ENCODE measurements at regions not wholly inside any gene's neighbourhood (a gene's known extent, or its start where the extent isn't known, plus 50 kb on each side); places are given as distances from the start of the nearest gene placed in this dataset.

DNA sequence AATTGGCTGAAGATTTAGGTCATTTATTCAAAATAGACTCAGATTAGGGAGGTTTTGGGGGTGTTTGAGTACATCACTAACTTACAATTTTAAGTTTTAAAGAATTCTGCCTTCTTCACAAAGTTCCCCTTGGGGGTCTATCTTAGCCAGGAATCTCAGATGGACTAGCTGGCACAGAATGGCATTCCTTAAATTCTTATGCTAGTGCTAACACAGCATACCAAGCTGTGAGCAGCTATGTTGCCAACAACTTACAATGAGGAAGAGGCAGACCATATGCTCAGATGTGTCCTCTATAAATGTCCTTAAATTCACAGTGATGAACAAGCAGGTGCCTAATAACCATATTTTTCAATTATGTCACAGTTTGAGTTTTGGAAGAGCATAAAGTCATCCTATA is 60.9 kb upstream of the NPHP3 start:
- Histone ChIP-seq H3K4me1 (ENCODE audit: control insufficient read depth in 1 of 2, insufficient read depth in 2 of 2, low read length in 2 of 2) (peaks cover 0 to 5% of the 10 kb centered on the region in 2 donors), H3K36me3 (ENCODE audit: control insufficient read depth in 1 of 2, insufficient read depth in 2 of 2, low read length in 1 of 2) (no peaks in the 10 kb centered on the region), H3K27me3 (ENCODE audit: control insufficient read depth in 1 of 2, insufficient read depth in 2 of 2, low read length in 1 of 2) (no peaks in the 10 kb centered on the region), H3K4me3 (ENCODE audit: low read length in 2 of 2) (no peak overlapping the region), H3K27ac (ENCODE audit: low read depth in 1 of 2, low read length in 2 of 2) (no peak overlapping the region), H3K9me3 (ENCODE audit: control insufficient read depth, low read length) (no peaks in the 10 kb centered on the region)
- ATAC-seq (ENCODE audit: low FRiP score) (no peak), DNase-seq (no peak)
- intact Hi-C loops (cut with DNase I), result no loop called here

DNA sequence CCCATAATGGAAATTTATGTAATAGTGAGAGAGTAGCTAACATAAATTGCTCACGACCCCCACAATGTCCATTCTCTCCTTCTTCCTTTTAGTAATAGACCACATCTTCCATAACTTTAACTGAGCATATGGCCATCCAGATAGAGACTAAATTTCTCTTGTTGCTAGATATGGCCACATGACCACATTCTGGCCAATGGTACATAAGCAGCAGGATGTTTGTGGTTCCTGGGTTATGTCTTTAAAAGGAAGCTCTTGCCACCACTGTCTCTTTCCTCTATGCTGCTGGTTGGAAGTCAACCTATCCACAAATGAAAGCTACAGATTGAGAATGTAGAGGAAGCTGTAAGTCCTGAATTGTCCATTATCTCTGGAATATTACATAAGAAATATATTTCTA is 59.7 kb upstream of the NPHP3 start:
- H3K27ac ChIP-seq (ENCODE audit: low read depth in 1 of 2, low read length in 2 of 2), result no peak overlapping the region
- H3K27me3 ChIP-seq (ENCODE audit: control insufficient read depth in 1 of 2, insufficient read depth in 2 of 2, low read length in 1 of 2), result no peaks in the 10 kb centered on the region
- no peak for ATAC-seq (ENCODE audit: low FRiP score)
- no peaks in the 10 kb centered on the region for H3K9me3 ChIP-seq (ENCODE audit: control insufficient read depth, low read length)
- intact Hi-C loops (cut with DNase I), result no loop called here
- DNase-seq, result no peak
- WGBS, 2 donors, result 90 to 95% methylated on average over 1 of the region's 1 CpG
- H3K4me1 ChIP-seq (ENCODE audit: control insufficient read depth in 1 of 2, insufficient read depth in 2 of 2, low read length in 2 of 2), result no peaks in the 10 kb centered on the region
- no peaks in the 10 kb centered on the region for H3K36me3 ChIP-seq (ENCODE audit: control insufficient read depth in 1 of 2, insufficient read depth in 2 of 2, low read length in 1 of 2)
- no peak overlapping the region for H3K4me3 ChIP-seq (ENCODE audit: low read length in 2 of 2)

DNA sequence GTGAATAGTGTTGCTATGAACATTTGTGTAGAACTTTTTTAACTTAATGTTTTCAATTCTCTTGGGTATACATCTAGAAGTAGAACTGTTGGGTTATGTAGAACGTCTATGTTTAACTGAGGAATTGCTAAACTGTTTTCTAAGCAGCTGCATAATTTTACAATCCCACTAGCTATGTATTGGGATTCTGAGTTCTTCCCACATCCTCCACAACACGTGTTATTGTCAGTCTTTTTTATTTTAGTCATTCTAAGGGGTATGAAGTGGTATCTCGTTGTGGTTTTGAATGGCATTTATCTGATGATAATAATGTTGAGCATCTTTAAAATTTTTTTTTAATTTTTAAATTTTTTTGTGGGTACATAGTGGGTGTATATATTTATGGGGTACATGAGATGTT is 55.0 kb upstream of the NPHP3 start:
- Histone ChIP-seq H3K36me3 (ENCODE audit: control insufficient read depth in 1 of 2, insufficient read depth in 2 of 2, low read length in 1 of 2) (no peaks in the 10 kb centered on the region), H3K27me3 (ENCODE audit: control insufficient read depth in 1 of 2, insufficient read depth in 2 of 2, low read length in 1 of 2) (no peaks in the 10 kb centered on the region), H3K9me3 (ENCODE audit: control insufficient read depth, low read length) (no peaks in the 10 kb centered on the region), H3K4me3 (ENCODE audit: low read length in 2 of 2) (no peak overlapping the region), H3K4me1 (ENCODE audit: control insufficient read depth in 1 of 2, insufficient read depth in 2 of 2, low read length in 2 of 2) (no peaks in the 10 kb centered on the region), H3K27ac (ENCODE audit: low read depth in 1 of 2, low read length in 2 of 2) (no peak overlapping the region)
- 74 to 82% methylated on average over 3 of the region's 3 CpGs for WGBS, 2 donors
- intact Hi-C loops (cut with DNase I), result no loop called here
- no peak for DNase-seq
- ATAC-seq (ENCODE audit: low FRiP score), result no peak

DNA sequence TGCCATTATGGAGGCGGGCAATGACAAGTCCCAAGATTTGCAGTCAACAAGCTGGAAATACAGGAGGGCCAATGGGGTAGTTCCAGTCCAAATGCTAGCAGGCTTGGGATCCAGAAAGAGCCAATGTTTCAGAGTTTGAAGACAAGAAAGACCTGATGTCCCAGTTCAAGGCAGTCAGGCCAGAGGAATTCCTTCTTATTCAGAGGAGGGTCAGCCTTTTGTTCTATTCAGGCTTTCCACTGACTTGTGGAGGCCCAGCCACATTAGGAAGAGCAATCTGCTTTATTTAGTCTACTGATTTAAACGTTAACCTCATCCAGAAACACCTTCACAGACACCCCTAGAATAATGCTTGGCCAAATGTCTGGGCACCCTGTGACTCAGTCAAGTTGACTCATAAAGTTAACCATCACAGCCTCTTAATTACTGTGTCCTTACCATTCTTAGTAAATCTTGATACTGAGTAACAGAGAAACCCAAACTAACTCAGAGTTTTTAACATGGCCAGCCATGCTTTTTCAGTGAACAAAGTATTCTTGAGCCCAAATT is 50.9 kb upstream of the NPHP3 start:
- intact Hi-C loops (cut with DNase I), result no loop called here
- Histone ChIP-seq H3K36me3 (ENCODE audit: control insufficient read depth in 1 of 2, insufficient read depth in 2 of 2, low read length in 1 of 2) (no peaks in the 10 kb centered on the region), H3K27me3 (ENCODE audit: control insufficient read depth in 1 of 2, insufficient read depth in 2 of 2, low read length in 1 of 2) (no peaks in the 10 kb centered on the region), H3K4me3 (ENCODE audit: low read length in 2 of 2) (no peak overlapping the region), H3K9me3 (ENCODE audit: control insufficient read depth, low read length) (no peaks in the 10 kb centered on the region), H3K4me1 (ENCODE audit: control insufficient read depth in 1 of 2, insufficient read depth in 2 of 2, low read length in 2 of 2) (no peaks in the 10 kb centered on the region), H3K27ac (ENCODE audit: low read depth in 1 of 2, low read length in 2 of 2) (no peak overlapping the region)
- no peak for ATAC-seq (ENCODE audit: low FRiP score)
- 63 to 71% methylated on average over 2 of the region's 2 CpGs for WGBS, 2 donors
- DNase-seq, result no peak

DNA sequence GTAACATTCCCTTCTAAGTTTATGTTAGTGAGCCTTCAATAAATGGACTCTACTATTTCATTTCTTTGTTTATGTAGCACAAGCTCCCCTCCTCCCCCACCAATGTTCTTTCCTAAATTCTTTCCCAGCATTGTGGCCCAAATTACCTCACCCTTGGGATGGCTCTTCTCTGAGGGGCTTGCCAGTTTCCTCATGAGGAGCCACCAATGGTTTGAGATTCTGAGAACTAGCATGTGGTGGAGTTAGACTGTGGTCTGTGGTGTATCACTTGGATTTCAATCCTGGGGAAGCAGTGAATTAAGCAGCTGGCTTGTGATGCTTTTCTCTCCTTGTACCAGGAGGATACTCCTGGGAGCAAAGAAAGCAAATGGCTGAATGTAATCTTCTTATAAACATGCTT is 50.0 kb upstream of the NPHP3 start:
- H3K36me3 ChIP-seq (ENCODE audit: control insufficient read depth in 1 of 2, insufficient read depth in 2 of 2, low read length in 1 of 2), result no peaks in the 10 kb centered on the region
- no peaks in the 10 kb centered on the region for H3K4me1 ChIP-seq (ENCODE audit: control insufficient read depth in 1 of 2, insufficient read depth in 2 of 2, low read length in 2 of 2)
- no peaks in the 10 kb centered on the region for H3K27me3 ChIP-seq (ENCODE audit: control insufficient read depth in 1 of 2, insufficient read depth in 2 of 2, low read length in 1 of 2)
- H3K9me3 ChIP-seq (ENCODE audit: control insufficient read depth, low read length), result no peaks in the 10 kb centered on the region
- intact Hi-C loops (cut with DNase I), result no loop called here
- no peak overlapping the region for H3K27ac ChIP-seq (ENCODE audit: low read depth in 1 of 2, low read length in 2 of 2)
- ATAC-seq (ENCODE audit: low FRiP score) (no peak), DNase-seq (no peak)
- H3K4me3 ChIP-seq (ENCODE audit: low read length in 2 of 2), result no peak overlapping the region

All from aorta (tissue), 5 donors.